ENCODE measurements at regions not wholly inside any gene's neighbourhood (a gene's known extent, or its start where the extent isn't known, plus 50 kb on each side); places are given as distances from the start of the nearest gene placed in this dataset.

DNA sequence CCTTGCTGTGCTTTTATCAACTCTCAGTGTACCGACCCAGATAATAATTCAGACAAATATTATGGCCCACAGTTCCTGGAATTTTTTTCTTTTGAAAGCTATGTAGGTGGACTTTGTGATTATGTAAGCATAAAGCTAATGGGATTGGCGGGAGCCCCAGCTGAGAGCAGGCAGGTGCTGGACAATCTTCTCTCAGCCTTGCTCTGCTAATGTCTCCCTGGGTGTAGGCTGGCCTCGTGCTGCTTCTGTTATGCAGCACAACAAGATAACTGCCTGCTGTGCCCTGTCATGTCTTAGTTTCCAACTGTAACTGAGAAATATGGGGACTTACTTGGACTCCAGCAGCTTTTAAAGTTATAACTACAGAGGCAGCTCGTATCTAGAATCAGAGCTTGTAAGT lies 415.0 kb downstream of the PDCD6IP start:
- no peak for TF ChIP-seq POLR2A (IDR thresholded peaks at IDR 0.05; ENCODE audit: low read depth, low read length)
- no peak for TF ChIP-seq CTCF (IDR thresholded peaks at IDR 0.05; ENCODE audit: extremely low read depth in 1 of 2, insufficient read depth in 1 of 2, low read depth in 1 of 2, low read length in 2 of 2)
- TF ChIP-seq MYC (IDR thresholded peaks at IDR 0.05; ENCODE audit: low read depth, low read length) = no peak
- TF ChIP-seq POLR2AphosphoS5 (IDR thresholded peaks at IDR 0.05; ENCODE audit: insufficient read depth, low read depth, low read length) = no peak
- no peak for TF ChIP-seq MAX (IDR thresholded peaks at IDR 0.05; ENCODE audit: insufficient read depth, insufficient read length)

Measured in endothelial cell of umbilical vein (primary cell).